LNCAP (cell line): ENCODE measurements at regions not wholly inside any gene's neighbourhood (a gene's known extent, or its start where the extent isn't known, plus 50 kb on each side); places are given as distances from the start of the nearest gene placed in this dataset.

Experiments used
- TF ChIP-seq, protein P1 (sequence below): fragments of 450-650 bp; IDR thresholded peaks from 2 replicates; pipeline ENCODE4 v1.5.1; 2017; ENCODE audit warnings: mild to moderate bottlenecking

DNA sequence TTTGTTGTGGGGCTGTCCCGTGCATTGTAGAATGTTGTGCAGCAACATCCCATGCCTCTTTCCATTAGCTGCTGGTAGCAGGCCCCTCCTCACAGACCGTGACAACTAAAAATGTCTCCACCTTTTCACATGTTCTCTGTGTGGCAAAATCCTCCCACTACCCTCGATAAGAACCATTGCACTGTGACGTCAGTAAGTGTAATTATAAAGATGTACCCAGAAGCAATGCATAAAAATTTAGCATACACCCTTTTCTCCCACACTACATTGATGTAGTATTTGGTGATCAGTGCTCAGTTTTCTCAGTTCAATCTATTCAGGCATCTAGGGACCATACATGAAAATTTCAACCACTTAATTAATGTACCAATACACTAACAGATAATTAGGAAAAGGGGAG lies 389.9 kb downstream of the DOK5 start:
- TF ChIP-seq, protein P1, sequence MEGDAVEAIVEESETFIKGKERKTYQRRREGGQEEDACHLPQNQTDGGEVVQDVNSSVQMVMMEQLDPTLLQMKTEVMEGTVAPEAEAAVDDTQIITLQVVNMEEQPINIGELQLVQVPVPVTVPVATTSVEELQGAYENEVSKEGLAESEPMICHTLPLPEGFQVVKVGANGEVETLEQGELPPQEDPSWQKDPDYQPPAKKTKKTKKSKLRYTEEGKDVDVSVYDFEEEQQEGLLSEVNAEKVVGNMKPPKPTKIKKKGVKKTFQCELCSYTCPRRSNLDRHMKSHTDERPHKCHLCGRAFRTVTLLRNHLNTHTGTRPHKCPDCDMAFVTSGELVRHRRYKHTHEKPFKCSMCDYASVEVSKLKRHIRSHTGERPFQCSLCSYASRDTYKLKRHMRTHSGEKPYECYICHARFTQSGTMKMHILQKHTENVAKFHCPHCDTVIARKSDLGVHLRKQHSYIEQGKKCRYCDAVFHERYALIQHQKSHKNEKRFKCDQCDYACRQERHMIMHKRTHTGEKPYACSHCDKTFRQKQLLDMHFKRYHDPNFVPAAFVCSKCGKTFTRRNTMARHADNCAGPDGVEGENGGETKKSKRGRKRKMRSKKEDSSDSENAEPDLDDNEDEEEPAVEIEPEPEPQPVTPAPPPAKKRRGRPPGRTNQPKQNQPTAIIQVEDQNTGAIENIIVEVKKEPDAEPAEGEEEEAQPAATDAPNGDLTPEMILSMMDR, result no peak

GRCh38 chr20:54860716-54861115 lies 385.3 kb downstream of the DOK5 start:
- TF ChIP-seq, protein P1, result no peak

DNA sequence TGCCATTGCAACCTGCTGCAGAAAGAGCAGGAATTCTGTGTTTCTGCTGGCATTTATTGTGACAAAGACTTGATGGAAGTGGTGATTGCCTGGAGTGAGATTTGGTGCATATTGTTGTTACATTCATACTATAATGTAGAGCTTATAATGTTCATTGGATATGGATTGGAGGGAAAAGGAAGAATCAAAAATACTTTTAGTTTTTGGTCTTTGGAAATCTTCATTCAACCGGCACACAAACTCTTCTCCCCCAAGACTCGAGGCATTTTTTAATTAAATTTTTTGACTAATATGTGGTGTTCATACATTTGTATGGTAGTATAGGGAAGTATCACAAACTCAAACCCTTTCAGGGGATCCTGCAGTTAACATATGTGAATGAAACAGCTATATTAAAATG lies 380.8 kb downstream of the DOK5 start:
- TF ChIP-seq, protein P1, result no peak

DNA sequence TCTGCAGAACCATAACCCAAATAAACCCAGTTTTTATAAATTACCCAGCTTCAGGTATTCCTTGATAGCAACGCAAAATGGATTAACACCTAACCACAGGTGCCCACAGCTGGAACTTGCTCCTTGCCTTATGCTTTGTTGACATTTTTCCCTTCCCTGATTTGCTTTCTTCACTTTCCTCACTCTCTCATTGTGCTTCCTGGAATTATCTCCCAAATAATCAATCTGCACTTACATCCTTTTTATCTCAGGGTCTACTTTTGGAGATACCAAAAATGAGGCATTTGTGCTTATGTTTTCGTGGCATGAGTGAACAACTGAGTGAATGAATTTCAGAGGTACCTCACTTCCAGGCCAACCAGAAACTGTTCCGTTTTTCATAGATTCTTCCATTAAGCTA lies 374.3 kb downstream of the DOK5 start:
- TF ChIP-seq, protein P1, result no peak

DNA sequence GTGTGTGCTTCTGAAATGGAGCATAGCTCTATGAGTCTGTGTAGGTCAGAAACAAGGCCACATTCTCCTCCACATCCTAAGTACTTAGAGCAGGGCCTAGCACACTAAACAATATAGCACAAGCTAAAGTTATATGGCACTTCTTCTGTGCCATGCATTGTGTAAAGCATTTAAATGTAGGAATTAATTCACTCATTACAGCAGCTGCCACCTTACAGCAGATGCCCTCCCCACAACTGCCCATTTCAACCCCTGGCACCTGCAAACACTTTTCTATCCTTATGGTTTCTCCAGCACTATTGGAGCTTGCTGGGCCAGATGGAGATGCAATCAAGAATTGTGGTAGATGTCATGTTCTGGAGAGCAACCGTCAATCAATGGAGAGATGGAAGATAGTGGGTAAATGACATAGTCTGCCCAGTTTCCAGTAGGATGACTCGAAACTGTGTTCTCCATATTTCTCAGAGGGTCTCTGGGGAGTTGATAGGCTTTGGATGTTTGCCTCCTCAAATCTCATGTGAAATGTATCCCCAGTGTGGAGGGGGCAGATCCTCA lies 373.7 kb downstream of the DOK5 start:
- TF ChIP-seq, protein P1, result no peak

- TF ChIP-seq, protein P1, result no peak
Observed at GRCh38 chr20:54848262-54848661, 372.9 kb downstream of the DOK5 start.

GRCh38 chr20:54846948-54847347 lies 371.6 kb downstream of the DOK5 start:
- TF ChIP-seq, protein P1, result no peak

- TF ChIP-seq, protein P1, result no peak
Observed at GRCh38 chr20:54844346-54844745, 369.0 kb downstream of the DOK5 start.
